ENCODE measurements at regions not wholly inside any gene's neighbourhood (a gene's known extent, or its start where the extent isn't known, plus 50 kb on each side); places are given as distances from the start of the nearest gene placed in this dataset.
"Not testable (repeated sequence)": the region's sequence is repeated elsewhere in the genome, so short reads cannot be mapped to it uniquely, and the experiment has no call there.

DNA sequence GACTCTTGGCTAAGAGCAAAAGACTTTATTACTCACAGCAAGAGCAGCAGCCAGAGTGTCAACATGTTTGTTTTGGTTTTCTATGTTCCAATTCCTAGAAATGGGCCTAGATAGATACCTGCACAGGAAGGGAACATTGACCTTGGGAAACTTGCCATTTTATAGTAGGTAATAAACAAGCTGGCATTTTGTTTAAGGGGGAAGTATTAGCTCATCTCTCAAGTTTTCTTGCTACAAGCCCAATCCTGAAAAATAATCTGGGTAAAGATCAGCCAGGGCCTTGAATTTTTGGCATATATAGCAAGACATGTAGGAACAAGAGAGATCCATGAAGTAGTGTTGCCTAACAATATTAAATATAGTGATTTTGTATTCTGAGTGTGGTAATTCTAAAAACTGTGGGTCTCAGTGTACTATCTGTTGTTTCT lies 51.4 kb upstream of the RGL1 start:
- DNase-seq (ENCODE audit: low read depth, low spot score) = no peak

- no peak for DNase-seq (ENCODE audit: low read depth, low spot score)
These were observed 60.6 kb upstream of the RGL1 start for GRCh38 chr1:183744132-183744913.

DNA sequence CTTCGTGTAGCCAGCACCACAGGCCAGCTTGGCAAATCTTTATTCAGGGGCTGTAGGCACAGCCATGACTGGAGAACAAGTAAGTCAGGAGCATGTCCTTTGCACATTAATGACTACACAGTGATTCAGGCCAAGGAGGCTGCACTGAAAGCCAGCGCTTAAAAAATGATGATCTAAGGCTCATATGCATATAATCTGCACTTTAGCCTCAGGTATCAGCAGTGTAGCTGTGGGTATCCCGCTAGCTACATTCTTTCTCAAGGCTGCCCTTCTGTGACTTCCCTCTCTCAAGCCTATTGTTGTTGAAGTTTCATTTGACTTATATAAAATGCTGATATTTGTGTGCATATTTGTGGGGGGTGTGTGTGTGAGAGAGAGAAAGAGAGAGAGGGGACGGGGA lies 62.6 kb upstream of the RGL1 start:
- no peak for DNase-seq (ENCODE audit: low read depth, low spot score)

DNA sequence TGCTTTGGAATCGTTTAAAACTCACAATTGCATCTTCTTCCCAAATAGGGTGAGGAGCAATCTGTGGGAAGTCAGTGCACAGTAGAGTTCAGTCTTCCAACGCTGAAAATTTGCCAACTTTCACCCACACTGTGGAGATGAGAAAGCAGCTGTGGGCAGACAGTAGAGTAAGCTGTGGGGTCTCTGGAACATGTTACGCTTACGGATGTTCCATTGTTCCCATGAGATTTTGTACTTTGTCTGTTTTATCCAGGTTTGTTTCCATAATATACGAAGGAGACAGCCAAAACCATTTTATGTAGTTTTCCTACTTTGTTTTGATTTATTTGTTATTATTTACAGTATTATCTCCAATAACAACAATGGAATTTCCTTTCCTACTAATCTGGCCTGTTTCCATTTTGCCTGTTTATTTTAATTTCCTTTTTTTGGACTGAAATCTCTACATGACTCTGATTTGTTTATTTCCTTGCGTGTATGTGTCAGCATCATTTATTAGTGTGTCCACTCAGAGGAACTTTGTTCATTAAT lies 65.1 kb upstream of the RGL1 start:
- no peak for DNase-seq (ENCODE audit: low read depth, low spot score)

- DNase-seq (ENCODE audit: low read depth, low spot score) = no peak
These were observed 65.8 kb upstream of the RGL1 start for GRCh38 chr1:183739082-183739481.

GRCh38 chr1:183737916-183738315 lies 67.0 kb upstream of the RGL1 start:
- not testable (repeated sequence) for DNase-seq (ENCODE audit: low read depth, low spot score)

- DNase-seq (ENCODE audit: low read depth, low spot score) = no peak
These were observed 68.6 kb upstream of the RGL1 start for GRCh38 chr1:183736343-183736742.

DNA sequence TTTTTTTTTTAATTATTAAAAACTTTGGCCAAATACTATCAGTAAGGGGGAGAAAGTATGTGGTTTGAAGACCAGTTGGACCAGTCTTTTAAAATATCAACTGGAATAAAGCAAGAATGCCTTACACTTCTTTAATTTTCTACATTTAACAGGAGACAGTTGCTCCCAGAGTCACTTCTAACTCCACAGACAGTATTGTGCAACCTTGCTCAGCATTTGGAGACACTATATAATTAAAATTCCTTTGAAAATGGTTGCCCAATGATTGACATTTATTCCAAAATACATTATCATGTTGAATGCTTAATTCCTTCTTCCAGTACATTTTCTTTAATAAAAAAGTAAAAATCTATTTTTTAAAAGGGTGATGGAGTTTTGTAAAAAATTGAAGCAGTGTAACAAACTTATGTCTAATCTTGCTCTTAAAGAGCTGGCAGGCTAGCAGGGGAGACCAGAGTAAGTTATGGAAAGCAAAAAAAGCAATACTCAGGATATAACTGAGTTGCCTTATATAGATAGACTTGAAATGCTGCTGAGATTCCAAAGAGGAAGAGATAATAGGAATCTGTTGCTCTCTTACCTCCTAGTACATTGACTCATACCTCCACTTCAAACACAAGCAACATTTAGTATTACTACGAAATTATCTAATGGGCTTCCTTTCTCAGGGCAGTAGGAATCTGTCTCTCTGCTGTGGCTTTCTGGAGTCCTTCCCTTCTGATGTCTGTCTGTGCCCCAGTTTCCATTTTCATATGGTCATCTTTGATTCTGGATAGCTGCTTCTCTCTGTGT lies 69.7 kb upstream of the RGL1 start:
- DNase-seq (ENCODE audit: low read depth, low spot score) = no peak

DNA sequence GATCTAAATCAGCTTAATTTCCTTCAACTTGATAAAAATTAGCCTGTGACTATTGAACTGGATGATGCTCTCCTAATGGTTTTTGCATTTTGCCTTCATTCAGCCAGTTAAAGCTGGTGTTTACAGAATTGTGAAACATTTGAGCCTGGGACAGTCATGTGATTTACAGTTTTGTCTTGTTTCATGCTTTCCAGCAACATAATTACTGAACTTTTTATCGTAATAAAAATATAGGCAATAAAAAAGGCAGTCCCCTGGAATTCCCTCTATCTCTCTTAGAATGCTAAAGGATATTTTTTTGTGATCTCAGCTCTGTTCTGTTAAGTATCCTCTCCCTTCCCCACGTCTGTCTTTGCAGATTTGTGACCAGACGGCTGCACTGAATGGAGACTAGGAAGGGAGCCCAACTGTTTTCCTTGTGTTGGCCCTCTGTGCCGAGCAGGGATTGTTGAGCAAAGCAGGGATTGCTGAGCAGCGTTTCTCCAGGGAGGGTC lies 70.3 kb upstream of the RGL1 start:
- DNase-seq (ENCODE audit: low read depth, low spot score) = peak; percentile 32

- DNase-seq (ENCODE audit: low read depth, low spot score) = no peak
These were observed 71.2 kb upstream of the RGL1 start for GRCh38 chr1:183733715-183734114.

- DNase-seq (ENCODE audit: low read depth, low spot score) = no peak
These were observed 72.6 kb upstream of the RGL1 start for GRCh38 chr1:183732236-183732880.

- no peak for DNase-seq (ENCODE audit: low read depth, low spot score)
These were observed 73.9 kb upstream of the RGL1 start for GRCh38 chr1:183730886-183731573.

DNA sequence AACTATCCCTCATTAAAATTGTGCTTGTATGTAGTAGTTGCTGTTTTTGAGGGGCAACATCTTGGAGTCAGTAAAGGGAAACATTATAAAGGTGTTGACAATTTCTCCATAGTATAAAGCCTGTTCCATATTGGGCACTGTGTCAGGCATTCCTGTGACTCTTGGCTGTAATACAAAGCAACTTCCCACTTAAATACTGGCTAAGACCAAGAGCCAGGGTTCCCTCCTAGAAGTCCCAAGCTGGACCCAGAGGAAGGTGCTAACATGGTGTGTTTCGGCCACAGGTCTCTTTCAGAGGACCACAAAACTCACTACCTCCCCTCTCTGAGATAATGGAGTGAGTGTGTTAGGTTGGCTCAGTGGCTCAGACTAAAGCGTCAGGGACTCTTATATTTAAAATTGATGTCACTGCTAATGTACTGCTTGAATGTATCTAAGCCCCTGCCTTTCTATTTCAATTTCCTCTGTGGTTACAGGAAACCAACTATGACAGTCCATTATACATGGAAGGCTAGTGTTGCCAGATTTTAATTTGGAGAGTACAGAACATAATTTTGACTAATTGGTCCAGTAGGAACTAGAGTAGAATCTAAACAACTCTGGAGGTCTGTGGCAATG lies 74.7 kb upstream of the RGL1 start:
- DNase-seq (ENCODE audit: low read depth, low spot score) = no peak

- no peak for DNase-seq (ENCODE audit: low read depth, low spot score)
These were observed 73.7 kb upstream of the APOBEC4 start for GRCh38 chr1:183726825-183727224.

- DNase-seq (ENCODE audit: low read depth, low spot score) = no peak
These were observed 71.4 kb upstream of the APOBEC4 start for GRCh38 chr1:183724350-183725042.

DNA sequence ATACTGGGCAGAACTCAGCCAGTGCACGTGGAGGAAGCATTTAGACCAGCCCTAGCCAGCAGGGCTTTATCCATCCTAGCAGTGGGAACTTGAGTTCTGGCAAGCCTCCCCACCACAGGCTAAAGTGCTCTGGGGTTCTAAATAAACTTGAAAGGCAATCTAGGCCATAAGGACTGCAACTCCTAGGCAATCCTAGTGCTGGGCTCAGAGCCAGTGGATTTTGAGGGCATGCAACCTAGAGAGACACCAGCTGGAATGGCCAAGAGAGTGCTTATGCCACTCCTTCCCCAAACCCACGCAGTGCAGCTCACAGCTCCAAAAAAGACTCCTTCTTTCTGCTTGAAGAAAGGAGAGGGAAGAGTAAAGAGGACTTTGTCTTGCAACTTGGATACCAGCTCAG lies 70.5 kb upstream of the APOBEC4 start:
- no peak for DNase-seq (ENCODE audit: low read depth, low spot score)

GRCh38 chr1:183721041-183721440 lies 67.9 kb upstream of the APOBEC4 start:
- DNase-seq (ENCODE audit: low read depth, low spot score) = no peak

- no peak for DNase-seq (ENCODE audit: low read depth, low spot score)
These were observed 66.9 kb upstream of the APOBEC4 start for GRCh38 chr1:183720028-183720427.

GRCh38 chr1:183719289-183719688 lies 66.2 kb upstream of the APOBEC4 start:
- DNase-seq (ENCODE audit: low read depth, low spot score) = no peak

GRCh38 chr1:183716286-183716685 lies 63.2 kb upstream of the APOBEC4 start:
- no peak for DNase-seq (ENCODE audit: low read depth, low spot score)
